PFSK-1 (cell line): ENCODE measurements at regions not wholly inside any gene's neighbourhood (a gene's known extent, or its start where the extent isn't known, plus 50 kb on each side); places are given as distances from the start of the nearest gene placed in this dataset.

Experiments
- FOXP2 ChIP-seq: optimal IDR thresholded peaks from 2 replicates; pipeline ENCODE3; 2011; ENCODE audit warnings: borderline replicate concordance, control low read depth, inconsistent platforms; ENCODE audit not compliant: insufficient read depth; ENCODE audit errors: extremely low read length, extremely low read depth
- POLR2AphosphoS5 ChIP-seq: IDR thresholded peaks from 2 replicates; pipeline ENCODE4 v1.6.1; 2012; ENCODE audit warnings: low read depth, mild to moderate bottlenecking, control low read depth, low read length, moderate library complexity
- REST ChIP-seq, 2 experiments: IDR thresholded peaks; 2 replicates each; pipeline versions ENCODE4 v1.6.1 to v1.8.0; 2011 to 2012; ENCODE audit warnings: low read depth in 2 of 2, low read length in 2 of 2, control low read depth in 1 of 2, inconsistent platforms in 1 of 2, mild to moderate bottlenecking in 1 of 2, moderate library complexity in 1 of 2; ENCODE audit not compliant: insufficient read depth in 1 of 2
- TAF1 ChIP-seq: IDR thresholded peaks from 2 replicates; pipeline ENCODE4 v1.6.1; 2012; ENCODE audit warnings: low read length, control low read depth, borderline replicate concordance; ENCODE audit not compliant: insufficient read depth

GRCh38 chr16:65301029-65301428, 179.2 kb upstream of the CDH11 start:
- TF ChIP-seq TAF1 (no peak), REST (IDR thresholded peaks at IDR 0.05; ENCODE audit: insufficient read depth in 1 of 2, low read depth in 2 of 2, low read length in 2 of 2) (no peak), POLR2AphosphoS5 (no peak), FOXP2 (no peak)
